ENCODE measurements at regions not wholly inside any gene's neighbourhood (a gene's known extent, or its start where the extent isn't known, plus 50 kb on each side); places are given as distances from the start of the nearest gene placed in this dataset.

- TF ChIP-seq POLR2AphosphoS5 (IDR thresholded peaks at IDR 0.05) (no peak), CTCF (IDR thresholded peaks at IDR 0.05) (no peak)
These were observed 270.9 kb upstream of the SYT10 start for GRCh38 chr12:33710548-33710947.
